Adrenal gland (tissue), 9 donors: ENCODE measurements at regions not wholly inside any gene's neighbourhood (a gene's known extent, or its start where the extent isn't known, plus 50 kb on each side); places are given as distances from the start of the nearest gene placed in this dataset.

ENCODE experiments used
- DNase-seq, 7 donors: peaks; one replicate each; pipeline ENCODE4 v3.0.0-alpha.2; 2019 to 2020
- H3K27ac ChIP-seq, 5 donors: fragments of 200-600 bp; sonication (generic) in 4 of 5; 1 replicate in 3 of 5; 2 replicates in 2 of 5; pipeline versions ENCODE4 v1.5.1 to v1.8.0; 2016 to 2020; ENCODE audit warnings: mild to moderate bottlenecking in 1 of 5
- H3K27me3 ChIP-seq: fragments of 200-600 bp; 2 replicates; pipeline ENCODE4 v1.8.0; 2021
- H3K36me3 ChIP-seq, 2 donors: fragments of 200-600 bp; replicated peaks in 1 of 2; 1 replicate in 1 of 2; 2 replicates in 1 of 2; pipeline versions ENCODE4 v1.5.1 to v1.8.0; 2018 to 2022
- H3K4me1 ChIP-seq, 2 donors: fragments of 200-600 bp; replicated peaks in 1 of 2; 1 replicate in 1 of 2; 2 replicates in 1 of 2; pipeline versions ENCODE4 v1.5.1 to v1.8.0; 2018 to 2021
- H3K4me3 ChIP-seq, 4 donors: fragments of 200-600 bp; sonication (generic) in 3 of 4; one replicate each; pipeline ENCODE4 v1.5.1; 2016 to 2018
- H3K9me3 ChIP-seq, 3 donors: fragments of 200-600 bp; sonication (generic) in 1 of 3; replicated peaks in 1 of 3; 1 replicate in 2 of 3; 2 replicates in 1 of 3; pipeline versions ENCODE4 v1.5.1 to v1.8.0; 2016 to 2021
- CTCF ChIP-seq, 6 experiments: fragments of 450-650 bp in 4 of 6; fragments of 200-600 bp in 2 of 6; sonication (generic) in 1 of 6; IDR thresholded peaks; 1 replicate in 5 of 6; 2 replicates in 1 of 6; pipeline versions ENCODE4 v1.5.1 to v1.8.0; 2016 to 2021; ENCODE audit warnings: antibody characterized with exemption in 6 of 6, mild to moderate bottlenecking in 2 of 6, moderate library complexity in 1 of 6
- POLR2A ChIP-seq, 2 donors: fragments of 450-650 bp; IDR thresholded peaks; one replicate each; pipeline ENCODE4 v1.6.1; 2017; ENCODE audit warnings: antibody characterized with exemption in 2 of 2, mild to moderate bottlenecking in 2 of 2, moderate library complexity in 1 of 2
- WGBS, 4 donors: extraction: QIAGEN DNeasy Blood & Tissue Kit in 2 of 4; methylation state at CpG; one replicate each; pipeline versions ENCODE4 v1.1.5 to v1.1.7; 2013 to 2017; 5-methylcytosine and 5-hydroxymethylcytosine counted together
- intact Hi-C, 2 donors: fragments of 100-400 bp; cut with DNase I; formaldehyde crosslinking; loops; one replicate each; pipeline versions ENCODE4 v1.14.1 to v1.15.0; 2022 to 2023
- donor health status: healthy with polysubstance abuse.
- donor health status: Bipolar disorder and iron deficiency.
- donor health status: DM: yes; HTN: yes; CAD: no.
- donor health status: DM: no; HTN: no; CAD: no.
- donor health status: DM: no; HTN: no; CAD: no.

- Histone ChIP-seq H3K27ac (no peak overlapping the region), H3K27me3 (no peaks in the 10 kb centered on the region), H3K9me3 (no peaks in the 10 kb centered on the region), H3K36me3 (no peaks in the 10 kb centered on the region), H3K4me1 (no peaks in the 10 kb centered on the region), H3K4me3 (no peak overlapping the region)
- no peak for TF ChIP-seq CTCF (IDR thresholded peaks at IDR 0.05)
- no peak for TF ChIP-seq POLR2A (IDR thresholded peaks at IDR 0.05)
- DNase-seq = no peak
- intact Hi-C loops = no loop called here
- WGBS, 4 donors = 41 to 55% (median 46%) methylated on average over 3 of the region's 3 CpGs
Observed at GRCh38 chr1:95353194-95353593, 119.2 kb downstream of the RWDD3 start.

GRCh38 chr1:95364546-95364945, 130.5 kb downstream of the RWDD3 start:
- no peak for DNase-seq
- H3K27ac ChIP-seq = no peak overlapping the region
- H3K9me3 ChIP-seq = no peaks in the 10 kb centered on the region
- no peak overlapping the region for H3K4me3 ChIP-seq
- H3K36me3 ChIP-seq = no peaks in the 10 kb centered on the region
- no peaks in the 10 kb centered on the region for H3K27me3 ChIP-seq
- 46 to 85% (median 76%) methylated on average over 1 of the region's 1 CpG for WGBS, 4 donors
- H3K4me1 ChIP-seq = no peaks in the 10 kb centered on the region
- TF ChIP-seq CTCF (IDR thresholded peaks at IDR 0.05) (no peak), POLR2A (IDR thresholded peaks at IDR 0.05) (no peak)
- intact Hi-C loops = no loop called here

- TF ChIP-seq POLR2A (IDR thresholded peaks at IDR 0.05) (no peak), CTCF (IDR thresholded peaks at IDR 0.05) (no peak)
- no peak overlapping the region for H3K4me3 ChIP-seq
- no peaks in the 10 kb centered on the region for H3K9me3 ChIP-seq
- no peak overlapping the region for H3K27ac ChIP-seq
- 65 to 75% (median 74%) methylated on average over 3 of the region's 3 CpGs for WGBS, 4 donors
- H3K4me1 ChIP-seq = no peaks in the 10 kb centered on the region
- intact Hi-C loops = no loop called here
- DNase-seq = no peak
- no peaks in the 10 kb centered on the region for H3K36me3 ChIP-seq
- no peaks in the 10 kb centered on the region for H3K27me3 ChIP-seq
Observed at GRCh38 chr1:95366498-95366897, 132.5 kb downstream of the RWDD3 start.

GRCh38 chr1:95368178-95368577, 134.2 kb downstream of the RWDD3 start:
- intact Hi-C loops = no loop called here
- TF ChIP-seq CTCF (IDR thresholded peaks at IDR 0.05) (no peak), POLR2A (IDR thresholded peaks at IDR 0.05) (no peak)
- Histone ChIP-seq H3K27ac (no peak overlapping the region), H3K27me3 (no peaks in the 10 kb centered on the region), H3K9me3 (no peaks in the 10 kb centered on the region), H3K4me1 (no peaks in the 10 kb centered on the region), H3K36me3 (no peaks in the 10 kb centered on the region), H3K4me3 (no peak overlapping the region)
- DNase-seq = no peak
- WGBS, 4 donors = 56 to 65% (median 59%) methylated on average over 4 of the region's 4 CpGs
